GM12801 (cell line): ENCODE measurements at regions not wholly inside any gene's neighbourhood (a gene's known extent, or its start where the extent isn't known, plus 50 kb on each side); places are given as distances from the start of the nearest gene placed in this dataset.

ENCODE experiments used
- TF ChIP-seq, protein P1 (sequence below): IDR thresholded peaks from one replicate; pipeline ENCODE4 v1.5.1; 2011; ENCODE audit warnings: control low read depth; ENCODE audit not compliant: insufficient read length; ENCODE audit errors: extremely low read depth

DNA sequence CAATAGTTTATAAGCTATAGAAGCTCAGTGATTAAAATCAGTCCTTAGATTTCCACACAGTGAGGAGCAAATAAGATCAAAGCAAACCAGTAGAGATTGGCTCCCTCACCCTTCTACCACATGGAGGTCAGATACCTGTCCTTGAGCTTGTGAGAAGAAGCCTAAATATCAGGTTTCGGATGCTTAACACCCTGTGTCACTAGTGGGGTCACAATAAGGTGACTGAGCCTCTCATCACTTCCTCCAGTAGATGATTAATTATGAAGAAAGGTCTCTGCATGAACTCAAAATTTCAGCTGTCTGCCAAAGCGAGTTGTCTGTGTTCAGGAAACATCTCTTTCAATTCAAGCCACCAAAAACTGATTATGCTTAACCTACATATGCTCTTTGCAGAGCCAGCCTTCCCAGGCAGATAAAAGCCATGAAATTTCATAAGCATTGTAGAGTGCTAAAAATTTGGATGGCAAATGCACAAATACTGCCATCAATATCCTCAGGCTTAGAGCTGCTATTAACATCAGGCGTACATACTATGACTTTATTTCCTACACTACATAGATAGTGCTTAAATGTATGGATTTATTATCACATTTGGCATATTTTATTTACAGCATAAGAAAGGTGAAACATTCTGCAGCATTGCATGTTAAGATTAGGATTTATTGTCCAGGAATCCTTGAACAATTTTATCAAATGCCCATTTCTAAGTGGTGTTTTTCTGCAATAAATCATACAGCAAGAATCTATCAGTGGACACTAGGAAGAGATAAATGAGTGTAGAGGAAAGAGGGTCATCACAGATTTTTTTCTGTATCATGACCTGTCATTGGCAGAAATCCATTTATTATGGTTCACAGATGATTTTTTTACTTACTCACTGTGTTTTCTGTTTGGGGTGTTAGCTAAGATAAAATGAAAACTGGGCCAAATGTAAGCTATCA, 285.1 kb upstream of the SP8 start:
- TF ChIP-seq, protein P1, sequence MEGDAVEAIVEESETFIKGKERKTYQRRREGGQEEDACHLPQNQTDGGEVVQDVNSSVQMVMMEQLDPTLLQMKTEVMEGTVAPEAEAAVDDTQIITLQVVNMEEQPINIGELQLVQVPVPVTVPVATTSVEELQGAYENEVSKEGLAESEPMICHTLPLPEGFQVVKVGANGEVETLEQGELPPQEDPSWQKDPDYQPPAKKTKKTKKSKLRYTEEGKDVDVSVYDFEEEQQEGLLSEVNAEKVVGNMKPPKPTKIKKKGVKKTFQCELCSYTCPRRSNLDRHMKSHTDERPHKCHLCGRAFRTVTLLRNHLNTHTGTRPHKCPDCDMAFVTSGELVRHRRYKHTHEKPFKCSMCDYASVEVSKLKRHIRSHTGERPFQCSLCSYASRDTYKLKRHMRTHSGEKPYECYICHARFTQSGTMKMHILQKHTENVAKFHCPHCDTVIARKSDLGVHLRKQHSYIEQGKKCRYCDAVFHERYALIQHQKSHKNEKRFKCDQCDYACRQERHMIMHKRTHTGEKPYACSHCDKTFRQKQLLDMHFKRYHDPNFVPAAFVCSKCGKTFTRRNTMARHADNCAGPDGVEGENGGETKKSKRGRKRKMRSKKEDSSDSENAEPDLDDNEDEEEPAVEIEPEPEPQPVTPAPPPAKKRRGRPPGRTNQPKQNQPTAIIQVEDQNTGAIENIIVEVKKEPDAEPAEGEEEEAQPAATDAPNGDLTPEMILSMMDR, result no peak

DNA sequence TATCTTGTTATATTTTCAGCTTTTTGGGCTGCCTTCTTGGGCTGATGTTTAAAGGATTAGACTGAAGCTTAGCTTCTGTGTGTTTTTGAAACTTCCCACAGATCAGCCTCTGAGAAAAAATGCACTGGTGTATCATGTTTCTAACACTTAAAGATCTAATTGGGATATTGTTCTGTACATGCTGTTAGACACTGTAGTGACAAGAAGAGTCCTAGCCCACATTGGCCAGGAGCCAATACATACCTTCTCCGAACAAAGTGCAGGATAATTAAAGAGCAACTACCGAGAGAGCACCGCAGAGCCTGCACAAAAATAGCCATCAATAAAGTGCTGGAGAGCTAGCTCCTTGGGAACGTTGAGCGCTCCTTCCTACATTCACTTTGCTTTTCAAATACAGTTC, 289.4 kb upstream of the SP8 start:
- TF ChIP-seq, protein P1, result no peak

DNA sequence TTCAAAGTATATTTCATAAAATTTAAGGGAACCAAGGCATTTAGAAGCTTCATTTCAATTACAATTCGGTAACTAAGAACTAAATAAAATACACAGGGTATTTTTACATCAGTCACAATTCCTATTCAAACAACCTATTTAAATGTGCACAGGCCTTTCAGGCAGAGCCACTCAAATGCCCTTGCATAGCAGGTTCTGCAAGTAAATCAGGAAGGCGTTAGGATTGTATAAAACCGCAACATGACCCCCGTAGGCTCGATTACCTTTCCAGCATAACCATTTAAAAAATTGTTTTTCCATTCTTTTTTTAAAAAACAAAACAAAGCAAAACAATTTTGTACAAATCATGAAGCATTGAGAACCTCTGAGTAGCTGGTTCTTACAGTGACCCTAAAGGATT, 289.9 kb upstream of the SP8 start:
- TF ChIP-seq, protein P1, result no peak

DNA sequence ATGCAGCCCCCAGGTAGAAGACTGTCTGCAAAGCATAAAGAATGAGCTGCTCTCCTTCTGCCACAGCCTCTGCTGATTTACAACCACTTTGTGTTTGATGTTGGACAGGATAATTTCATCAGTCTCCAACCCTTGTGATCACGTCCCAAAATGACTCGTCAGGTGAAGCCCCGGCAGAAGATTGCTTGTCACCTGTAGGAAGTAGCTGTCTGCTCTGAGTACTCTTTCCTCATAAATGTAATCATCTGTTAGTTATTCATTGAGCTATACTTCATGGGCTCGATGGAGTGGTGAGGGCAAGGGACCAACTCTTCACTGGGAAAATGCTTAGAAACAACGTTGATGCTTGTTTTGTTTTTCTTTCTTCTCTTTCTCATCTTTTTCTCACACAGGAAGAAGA, 290.9 kb upstream of the SP8 start:
- TF ChIP-seq, protein P1, result no peak

DNA sequence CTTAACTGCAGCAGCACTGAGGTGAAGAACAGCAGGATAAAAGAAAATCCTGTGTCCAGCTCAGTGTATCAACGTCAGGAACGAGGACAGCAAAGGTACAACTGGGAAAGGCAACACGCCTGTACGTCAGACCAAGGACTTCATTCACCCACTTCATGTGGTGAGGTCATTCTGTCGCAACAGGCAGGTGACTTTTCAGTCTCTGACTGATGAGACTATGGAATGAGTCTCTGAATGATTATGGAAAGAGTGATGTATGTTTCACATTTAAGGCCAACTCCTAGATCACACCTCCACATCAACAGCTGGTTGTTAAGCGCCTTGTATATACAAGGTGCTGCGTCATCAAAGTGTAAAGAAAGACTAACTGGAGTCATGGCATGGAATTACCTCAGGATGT, 297.6 kb upstream of the SP8 start:
- TF ChIP-seq, protein P1, result no peak

DNA sequence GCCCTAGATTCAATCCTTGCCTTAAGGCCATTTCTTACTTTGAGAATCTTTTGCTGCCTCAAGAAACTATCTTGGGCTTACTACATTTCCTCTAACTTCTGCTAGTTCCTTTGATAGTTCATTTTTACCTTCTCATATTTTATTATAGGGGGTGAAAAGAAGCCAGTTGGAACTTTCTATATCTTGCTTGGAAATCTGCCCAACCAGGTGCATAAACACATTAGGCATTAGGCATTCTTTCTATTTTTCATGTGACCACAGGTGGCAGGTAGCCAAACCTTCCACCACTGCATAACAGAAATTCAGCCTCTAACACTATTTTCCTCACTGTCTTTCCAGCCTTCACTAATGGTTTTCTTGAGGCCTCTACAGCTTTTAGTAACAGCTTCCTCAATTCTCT, 300.0 kb upstream of the SP8 start:
- TF ChIP-seq, protein P1, result no peak

DNA sequence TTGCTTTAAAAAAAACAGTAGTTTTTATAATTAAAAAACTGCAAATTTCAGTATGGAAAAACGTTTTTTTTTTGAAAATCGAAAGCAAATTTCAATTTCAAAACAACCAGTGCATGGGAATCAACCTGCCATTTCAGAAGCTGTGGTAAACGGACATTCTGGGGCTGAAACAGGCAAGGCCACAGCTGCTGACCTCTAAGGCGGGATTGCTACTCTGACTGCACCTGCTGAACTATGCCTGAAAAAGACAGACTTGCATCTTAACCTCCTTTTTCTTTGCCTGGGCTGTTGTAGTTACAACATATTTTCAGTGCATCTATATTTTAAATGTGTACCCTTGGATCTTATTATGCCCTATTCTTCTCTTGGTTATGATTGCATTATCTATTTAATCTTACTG, 303.0 kb upstream of the SP8 start:
- TF ChIP-seq, protein P1, result no peak
